Ovary (tissue), 1 donor: ENCODE measurements at regions not wholly inside any gene's neighbourhood (a gene's known extent, or its start where the extent isn't known, plus 50 kb on each side); places are given as distances from the start of the nearest gene placed in this dataset.

Source experiments
- EP300 ChIP-seq: sonication (generic); formaldehyde crosslinking; IDR thresholded peaks from one replicate; pipeline ENCODE4 v1.6.1; 2017; ENCODE audit warnings: antibody characterized with exemption
- POLR2A ChIP-seq: fragments of 450-650 bp; IDR thresholded peaks from one replicate; pipeline ENCODE4 v1.6.1; 2017; ENCODE audit warnings: antibody characterized with exemption, mild to moderate bottlenecking, moderate library complexity

DNA sequence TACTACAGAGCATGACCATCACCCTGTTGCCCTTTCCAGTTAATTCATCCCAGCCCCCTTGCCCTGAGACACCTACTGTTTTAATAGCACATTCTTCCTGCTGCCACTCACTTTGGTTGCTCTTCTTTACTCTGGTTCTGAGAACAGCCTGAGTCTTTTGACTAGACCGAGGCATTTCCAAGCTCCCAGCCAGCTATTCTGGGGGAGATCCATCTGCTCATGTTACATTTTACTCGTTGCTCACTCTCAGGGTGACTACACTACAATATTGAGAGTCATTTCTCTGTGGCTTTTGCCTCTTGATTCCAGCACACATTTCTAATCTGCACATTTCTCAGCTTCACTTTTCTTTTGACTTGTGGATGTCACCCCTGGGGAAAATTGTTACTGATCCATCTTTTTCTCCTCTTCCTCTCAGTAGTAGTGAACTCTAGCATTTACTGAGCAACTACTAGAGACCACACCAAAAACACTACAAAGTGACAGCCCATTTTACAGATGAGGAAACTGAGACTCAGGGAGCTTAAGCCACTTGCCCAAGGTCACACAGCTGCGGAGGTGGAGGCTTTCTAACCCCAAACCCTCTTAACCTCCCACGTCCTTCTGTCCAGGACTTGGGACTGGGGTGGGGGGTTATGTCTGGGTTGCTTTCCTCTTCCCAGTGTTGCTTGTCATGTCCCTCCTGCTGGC lies 117.8 kb downstream of the C11orf91 start:
- no peak for TF ChIP-seq POLR2A
- TF ChIP-seq EP300, result no peak
